Activated CD4-positive, alpha-beta memory T cell treated with anti-CD3 and anti-CD28 coated beads for 36 hours (primary cell): ENCODE measurements at regions not wholly inside any gene's neighbourhood (a gene's known extent, or its start where the extent isn't known, plus 50 kb on each side); places are given as distances from the start of the nearest gene placed in this dataset.

Experiments
- CTCF ChIA-PET: fragments of 350-600 bp; sonication (Branson Sonifier 250); formaldehyde crosslinking; loops from one replicate; lab custom pipeline; 2021; ENCODE audit warnings: antibody characterized with exemption, inconsistent platforms; lab: Charles Lee
- POLR2A ChIA-PET: fragments of 350-600 bp; sonication (Branson Sonifier 250); formaldehyde crosslinking; loops from one replicate; lab custom pipeline; 2021; ENCODE audit warnings: antibody characterized with exemption; lab: Charles Lee
- DNase-seq: peaks from one replicate; pipeline ENCODE4 v3.0.0-alpha.2; 2020
- H3K27ac Mint-ChIP-seq: one replicate; pipeline ENCODE4 v1.8.0; 2021; ENCODE audit warnings: mixed read lengths
- H3K27me3 Mint-ChIP-seq: one replicate; pipeline ENCODE4 v1.8.0; 2021; ENCODE audit warnings: mixed read lengths
- H3K36me3 Mint-ChIP-seq: one replicate; pipeline ENCODE4 v1.8.0; 2021; ENCODE audit warnings: mixed read lengths
- H3K4me1 Mint-ChIP-seq: one replicate; pipeline ENCODE4 v1.8.0; 2021; ENCODE audit warnings: low read depth, mixed read lengths
- H3K4me3 Mint-ChIP-seq: one replicate; pipeline ENCODE4 v1.8.0; 2021; ENCODE audit warnings: mild to moderate bottlenecking, mixed read lengths
- H3K9me3 Mint-ChIP-seq: one replicate; pipeline ENCODE4 v1.8.0; 2021; ENCODE audit warnings: mixed read lengths
- intact Hi-C: fragments of 100-400 bp; cut with micrococcal nuclease; formaldehyde crosslinking; loops from one replicate; pipeline ENCODE4 v1.15.1; 2023

DNA sequence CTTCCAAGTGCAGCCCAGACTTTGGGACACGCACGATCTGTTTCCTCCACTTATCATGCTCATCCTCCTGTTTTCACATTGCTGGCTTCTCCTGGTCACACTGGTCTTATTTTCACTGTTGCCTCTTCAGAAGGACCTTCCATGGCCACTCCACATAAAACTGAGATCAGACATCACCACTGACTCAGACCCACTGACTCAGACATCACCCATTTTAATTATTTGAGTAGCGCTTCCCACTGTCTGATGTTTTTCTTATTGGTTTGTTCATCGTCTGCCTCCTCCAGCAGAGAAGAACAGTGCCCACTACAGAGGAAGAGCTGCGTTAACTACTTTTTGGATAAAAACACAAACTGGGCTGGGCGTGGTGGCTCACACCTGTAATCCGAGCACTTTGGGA is 270.5 kb upstream of the PWP1 start:
- DNase-seq = no peak
- H3K27me3 Mint-ChIP-seq = no peaks in the 10 kb centered on the region
- intact Hi-C loops = no loop called here
- no peak overlapping the region for H3K27ac Mint-ChIP-seq
- CTCF ChIA-PET = interaction anchor here (1.6 kb wide), 1 partner anchor 283 kb away, joined by 4 read pairs; no protein-coding TSS in a partner anchor
- no peaks in the 10 kb centered on the region for H3K4me1 Mint-ChIP-seq
- POLR2A ChIA-PET = no interaction called here
- H3K4me3 Mint-ChIP-seq = no peak overlapping the region
- H3K9me3 Mint-ChIP-seq = peaks cover 5% of the 10 kb centered on the region
- peaks cover 8% of the 10 kb centered on the region for H3K36me3 Mint-ChIP-seq

DNA sequence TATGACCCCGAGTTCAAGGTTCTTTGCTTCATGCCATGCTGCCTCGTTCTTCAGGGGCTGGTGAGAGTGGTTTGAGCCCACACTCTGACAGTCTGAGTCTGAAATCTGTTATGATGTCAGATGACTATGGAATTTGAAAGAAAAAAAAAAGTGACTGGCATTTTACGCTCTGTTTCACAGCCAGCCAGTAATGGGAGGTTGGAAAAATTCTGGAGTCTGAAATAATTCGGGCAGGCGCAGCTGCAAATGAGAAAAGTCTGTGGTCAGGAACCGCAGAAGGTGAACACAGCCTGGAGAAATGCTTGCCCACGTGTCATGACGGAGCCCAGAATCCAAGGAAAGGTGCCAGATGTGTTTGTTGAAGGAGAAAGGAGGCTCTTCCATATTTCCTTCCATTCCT is 269.8 kb upstream of the PWP1 start:
- no peaks in the 10 kb centered on the region for H3K4me1 Mint-ChIP-seq
- no peaks in the 10 kb centered on the region for H3K27me3 Mint-ChIP-seq
- peaks cover 5% of the 10 kb centered on the region for H3K9me3 Mint-ChIP-seq
- no peak overlapping the region for H3K4me3 Mint-ChIP-seq
- intact Hi-C loops = no loop called here
- no peak overlapping the region for H3K27ac Mint-ChIP-seq
- no peak for DNase-seq
- peaks cover 10% of the 10 kb centered on the region for H3K36me3 Mint-ChIP-seq
- ChIA-PET POLR2A (no interaction called here), CTCF (interaction anchor here (0.6 to 1.6 kb wide), 2 partner anchors 283 to 284 kb away, joined by 4 read pairs; no protein-coding TSS in a partner anchor)

DNA sequence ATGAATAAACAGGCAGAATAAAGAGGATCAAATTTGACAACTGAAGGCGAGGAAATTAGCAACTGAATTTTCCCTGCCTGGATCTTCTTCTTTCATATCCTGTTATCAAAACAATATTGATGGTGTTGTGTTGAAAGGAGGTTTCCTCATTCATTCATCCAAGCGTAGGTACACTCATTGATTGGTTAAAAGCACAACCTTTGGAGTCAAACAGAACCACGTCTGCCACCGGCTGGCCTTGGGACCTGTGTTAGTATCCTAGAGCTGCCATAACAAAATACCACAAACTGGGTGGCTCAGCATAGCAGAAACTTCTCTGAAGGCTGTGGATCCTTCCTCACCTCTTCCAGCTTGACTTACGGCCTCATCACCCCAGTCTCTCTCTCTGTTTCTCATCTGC is 268.6 kb upstream of the PWP1 start:
- peaks cover 5% of the 10 kb centered on the region for H3K9me3 Mint-ChIP-seq
- intact Hi-C loops = no loop called here
- no peaks in the 10 kb centered on the region for H3K4me1 Mint-ChIP-seq
- no peak for DNase-seq
- H3K27ac Mint-ChIP-seq = no peak overlapping the region
- peaks cover 10% of the 10 kb centered on the region for H3K36me3 Mint-ChIP-seq
- no peaks in the 10 kb centered on the region for H3K27me3 Mint-ChIP-seq
- CTCF ChIA-PET = no interaction called here
- H3K4me3 Mint-ChIP-seq = no peak overlapping the region
- POLR2A ChIA-PET = no interaction called here

DNA sequence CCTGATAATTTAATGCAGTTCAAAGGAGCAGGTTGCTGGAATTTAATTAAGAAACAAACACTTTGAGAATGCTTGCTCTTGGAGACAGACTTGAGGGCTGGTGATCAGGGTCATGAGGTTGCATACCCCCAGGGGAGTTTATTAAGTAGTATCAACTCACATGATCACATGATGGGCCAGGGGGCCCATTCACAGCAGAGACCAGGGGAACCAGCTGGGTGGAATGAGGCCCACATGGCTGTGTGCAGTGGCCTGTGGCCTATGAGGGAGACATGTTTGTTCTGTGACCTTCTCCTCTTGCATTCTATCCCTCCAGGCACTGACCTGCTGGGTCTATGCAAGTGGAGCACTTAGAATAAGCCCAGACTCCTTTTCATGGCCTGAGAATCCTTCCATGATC is 266.6 kb upstream of the PWP1 start:
- no peaks in the 10 kb centered on the region for H3K27me3 Mint-ChIP-seq
- no peak overlapping the region for H3K27ac Mint-ChIP-seq
- POLR2A ChIA-PET = no interaction called here
- H3K4me1 Mint-ChIP-seq = no peaks in the 10 kb centered on the region
- CTCF ChIA-PET = no interaction called here
- no peak overlapping the region for H3K4me3 Mint-ChIP-seq
- H3K36me3 Mint-ChIP-seq = peaks cover 13% of the 10 kb centered on the region
- no peak for DNase-seq
- intact Hi-C loops = no loop called here
- H3K9me3 Mint-ChIP-seq = peaks cover 5% of the 10 kb centered on the region

DNA sequence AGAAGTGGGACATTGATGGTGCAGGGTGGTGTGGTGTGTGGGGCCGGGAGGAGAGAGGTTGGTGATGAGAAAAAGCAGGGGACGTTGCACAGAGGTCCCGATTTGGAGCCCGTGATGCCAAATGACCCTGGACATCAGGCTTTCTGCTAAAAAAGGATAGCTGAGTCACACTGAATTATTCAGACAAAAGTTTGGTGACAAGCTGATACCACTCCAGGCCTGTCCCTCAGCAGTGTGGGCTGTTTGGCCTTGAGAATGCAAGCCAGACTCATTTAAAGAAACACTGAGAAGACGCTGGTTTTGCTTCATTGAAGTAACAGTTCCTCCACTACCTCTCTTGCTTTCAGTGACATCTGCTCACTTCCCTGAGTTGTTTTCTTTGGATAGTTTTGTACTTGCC is 262.1 kb upstream of the PWP1 start:
- H3K27ac Mint-ChIP-seq = no peak overlapping the region
- no peak overlapping the region for H3K4me3 Mint-ChIP-seq
- H3K4me1 Mint-ChIP-seq = no peaks in the 10 kb centered on the region
- H3K9me3 Mint-ChIP-seq = peaks cover 8% of the 10 kb centered on the region
- ChIA-PET POLR2A (no interaction called here), CTCF (no interaction called here)
- H3K36me3 Mint-ChIP-seq = peaks cover 16% of the 10 kb centered on the region
- DNase-seq = no peak
- intact Hi-C loops = no loop called here
- H3K27me3 Mint-ChIP-seq = no peaks in the 10 kb centered on the region

DNA sequence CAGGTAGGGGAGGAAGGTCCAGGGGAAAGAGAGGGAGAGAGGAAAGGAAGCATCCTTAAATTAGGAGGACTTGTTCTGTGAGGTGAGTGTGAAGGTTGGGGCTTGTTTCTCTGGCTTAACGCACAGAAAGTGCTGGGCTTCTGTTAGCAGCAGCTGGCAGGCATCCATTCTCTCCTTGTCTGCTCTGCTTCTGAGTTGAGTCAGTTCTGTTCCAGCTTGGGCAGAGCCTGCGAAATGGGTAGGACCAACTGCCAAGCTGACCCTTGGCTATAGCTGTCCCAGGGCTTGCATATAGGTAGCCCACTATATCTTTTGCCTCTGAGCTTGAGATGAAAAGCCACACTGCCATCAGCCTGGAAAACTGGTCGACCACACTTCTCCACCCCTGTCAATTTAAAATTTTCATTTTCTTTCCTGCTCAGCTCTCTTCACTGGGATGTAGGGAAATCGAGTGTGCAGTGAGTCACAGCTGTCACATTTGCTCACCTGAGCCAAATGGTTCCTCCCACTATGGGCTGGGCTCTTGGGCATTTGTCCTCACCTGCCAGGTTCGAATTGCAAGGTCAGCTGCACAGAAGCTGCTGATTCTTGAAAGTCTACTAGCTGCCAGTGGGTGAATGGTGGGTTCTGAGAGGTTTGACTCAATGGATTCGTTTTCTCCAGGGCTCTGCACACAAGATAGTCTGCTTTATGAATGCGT is 256.4 kb upstream of the PWP1 start:
- ChIA-PET POLR2A (no interaction called here), CTCF (interaction anchor here (0.9 to 1.3 kb wide), 3 partner anchors 24 to 298 kb away, joined by 3 read pairs; no protein-coding TSS in a partner anchor)
- no peak overlapping the region for H3K4me3 Mint-ChIP-seq
- no peak overlapping the region for H3K27ac Mint-ChIP-seq
- DNase-seq = no peak
- peaks cover 3% of the 10 kb centered on the region for H3K9me3 Mint-ChIP-seq
- H3K4me1 Mint-ChIP-seq = peaks cover 14% of the 10 kb centered on the region
- H3K36me3 Mint-ChIP-seq = peaks cover 3% of the 10 kb centered on the region
- intact Hi-C loops = no loop called here
- H3K27me3 Mint-ChIP-seq = no peaks in the 10 kb centered on the region

DNA sequence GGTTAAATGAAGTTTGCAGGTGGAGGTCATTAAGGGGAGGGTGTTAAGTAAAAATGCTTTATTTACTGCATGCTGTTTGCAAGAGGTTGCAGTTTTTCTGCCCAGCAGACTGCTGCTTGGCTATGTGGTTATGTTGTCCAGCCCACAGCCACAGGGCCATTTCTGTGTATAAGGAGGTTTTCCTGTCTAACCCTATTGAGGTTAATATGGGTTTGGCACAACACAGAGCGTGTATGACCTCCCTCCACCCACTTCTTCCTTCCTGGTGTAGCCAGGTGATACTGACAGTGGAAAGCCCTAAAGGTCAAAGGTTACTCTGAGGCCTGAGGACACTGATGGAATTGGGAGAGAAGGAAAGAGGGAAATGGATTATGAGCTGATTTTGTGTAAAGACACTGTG is 253.7 kb upstream of the PWP1 start:
- Mint-ChIP-seq H3K4me3 (no peak overlapping the region), H3K9me3 (no peaks in the 10 kb centered on the region), H3K36me3 (peaks cover 3% of the 10 kb centered on the region), H3K27ac (no peak overlapping the region), H3K27me3 (no peaks in the 10 kb centered on the region), H3K4me1 (peaks cover 14% of the 10 kb centered on the region)
- CTCF ChIA-PET = no interaction called here
- no peak for DNase-seq
- intact Hi-C loops = no loop called here
- POLR2A ChIA-PET = no interaction called here

DNA sequence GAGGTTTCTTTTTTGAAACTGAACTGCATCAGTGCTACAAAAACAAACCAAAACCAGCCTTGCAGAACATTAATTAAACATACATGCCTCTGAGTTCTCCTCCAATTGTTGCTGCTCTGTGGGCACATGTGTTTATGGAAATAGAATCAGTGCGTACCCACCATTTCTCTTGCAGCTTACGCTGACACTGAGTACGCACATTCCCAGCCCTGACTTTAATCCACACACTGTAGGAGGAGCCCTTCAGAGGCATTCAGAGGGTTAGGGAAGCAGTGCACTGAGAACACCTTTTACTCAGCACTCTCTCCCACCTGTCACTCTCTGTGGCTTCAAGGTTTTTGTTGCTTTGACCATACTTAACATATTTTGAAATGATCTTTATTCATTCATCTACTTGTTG is 250.5 kb upstream of the PWP1 start:
- Mint-ChIP-seq H3K36me3 (no peaks in the 10 kb centered on the region), H3K4me1 (peaks cover 16% of the 10 kb centered on the region), H3K4me3 (no peak overlapping the region), H3K27ac (no peak overlapping the region), H3K9me3 (no peaks in the 10 kb centered on the region), H3K27me3 (no peaks in the 10 kb centered on the region)
- DNase-seq = no peak
- intact Hi-C loops = no loop called here
- CTCF ChIA-PET = interaction anchor here (1.3 kb wide), 1 partner anchor 32 kb away, joined by 4 read pairs; no protein-coding TSS in a partner anchor
- POLR2A ChIA-PET = no interaction called here

DNA sequence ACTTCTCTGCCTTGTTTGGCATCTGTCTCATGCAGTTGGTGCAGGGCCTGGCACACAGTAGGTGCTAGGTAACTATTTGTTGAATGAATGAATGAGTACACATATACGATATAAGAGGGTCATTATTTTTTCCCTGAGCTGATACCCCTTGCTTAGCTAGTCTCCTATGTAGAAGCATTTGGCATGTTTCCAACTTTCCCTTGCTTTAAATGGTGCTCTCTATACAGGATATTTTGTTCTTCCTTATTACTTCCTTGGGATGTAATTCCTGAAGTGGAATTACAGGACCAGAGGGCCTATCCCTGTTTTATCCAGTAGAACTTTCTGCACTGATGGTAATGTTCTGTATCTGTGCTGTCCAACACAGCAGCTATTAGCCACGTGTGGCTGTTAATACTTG is 250.1 kb upstream of the PWP1 start:
- H3K9me3 Mint-ChIP-seq = no peaks in the 10 kb centered on the region
- CTCF ChIA-PET = interaction anchor here (1.3 kb wide), 1 partner anchor 33 kb away, joined by 4 read pairs; no protein-coding TSS in a partner anchor
- H3K4me1 Mint-ChIP-seq = peaks cover 17% of the 10 kb centered on the region
- no peak overlapping the region for H3K27ac Mint-ChIP-seq
- no peak overlapping the region for H3K4me3 Mint-ChIP-seq
- intact Hi-C loops = no loop called here
- no peak for DNase-seq
- H3K36me3 Mint-ChIP-seq = no peaks in the 10 kb centered on the region
- POLR2A ChIA-PET = no interaction called here
- no peaks in the 10 kb centered on the region for H3K27me3 Mint-ChIP-seq

DNA sequence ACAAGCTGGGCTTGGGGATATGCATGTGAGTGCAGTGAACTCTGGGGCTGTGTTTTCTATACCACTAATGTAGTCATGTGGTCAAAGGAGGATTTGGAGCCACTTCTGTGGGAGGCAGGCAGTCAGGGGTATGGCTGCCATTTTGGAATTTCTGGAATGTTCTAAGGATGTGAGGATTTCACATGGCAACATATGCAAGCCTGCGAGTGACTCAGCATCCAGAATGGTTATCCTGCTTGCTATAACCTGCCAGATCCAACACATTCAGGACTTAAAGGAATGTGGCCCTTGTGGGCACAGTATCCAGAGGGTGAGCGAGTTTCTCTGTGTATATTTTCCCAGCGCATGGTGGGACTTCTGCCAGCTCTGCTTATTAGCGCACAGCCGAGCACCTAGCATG is 249.2 kb upstream of the PWP1 start:
- no peaks in the 10 kb centered on the region for H3K9me3 Mint-ChIP-seq
- H3K27me3 Mint-ChIP-seq = no peaks in the 10 kb centered on the region
- intact Hi-C loops = no loop called here
- ChIA-PET POLR2A (no interaction called here), CTCF (interaction anchor here (1.3 kb wide), 1 partner anchor 33 kb away, joined by 4 read pairs; no protein-coding TSS in a partner anchor)
- peaks cover 15% of the 10 kb centered on the region for H3K4me1 Mint-ChIP-seq
- no peak for DNase-seq
- H3K27ac Mint-ChIP-seq = no peak overlapping the region
- no peak overlapping the region for H3K4me3 Mint-ChIP-seq
- H3K36me3 Mint-ChIP-seq = no peaks in the 10 kb centered on the region

DNA sequence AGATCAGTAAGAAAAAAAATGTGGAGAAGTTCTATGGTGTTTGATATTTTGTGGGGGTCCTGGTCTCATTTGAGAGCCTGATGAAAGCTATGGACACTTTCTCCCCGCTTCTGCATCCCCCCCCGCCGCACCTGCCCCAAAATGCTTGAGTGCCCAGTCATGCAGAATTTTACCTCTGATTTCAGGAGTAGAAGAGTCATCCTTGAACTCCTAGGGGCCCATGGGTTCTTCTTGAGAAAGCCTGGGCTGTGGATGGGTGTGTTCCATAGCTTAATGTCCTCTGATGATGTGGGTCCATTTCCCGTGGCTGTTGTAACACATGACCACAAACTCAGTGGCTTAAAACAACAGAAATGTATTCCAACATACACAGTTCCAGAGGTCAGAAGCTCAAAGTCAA is 248.8 kb upstream of the PWP1 start:
- ChIA-PET CTCF (no interaction called here), POLR2A (no interaction called here)
- Mint-ChIP-seq H3K27ac (no peak overlapping the region), H3K4me1 (peaks cover 12% of the 10 kb centered on the region), H3K9me3 (no peaks in the 10 kb centered on the region), H3K4me3 (no peak overlapping the region), H3K27me3 (no peaks in the 10 kb centered on the region), H3K36me3 (no peaks in the 10 kb centered on the region)
- intact Hi-C loops = no loop called here
- peak; percentile 10 for DNase-seq

DNA sequence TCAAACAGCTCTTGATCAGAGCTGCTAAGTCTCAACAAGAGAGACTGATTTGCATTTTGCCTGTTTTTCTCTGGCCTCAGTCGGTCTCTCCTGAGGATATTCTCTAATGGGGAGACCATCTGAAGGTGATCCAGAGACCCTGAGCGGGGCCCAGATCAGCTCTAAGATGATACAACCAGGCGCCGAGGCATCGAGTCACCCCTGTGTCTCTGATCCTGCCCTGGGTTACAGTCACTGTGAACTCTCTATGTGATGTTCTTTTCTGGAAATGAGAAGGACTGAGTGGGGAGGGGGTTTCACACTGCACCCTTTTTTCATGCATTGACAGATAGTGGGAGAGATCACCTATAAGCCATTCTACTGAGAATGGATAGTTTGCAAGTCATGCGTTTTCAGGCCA is 247.6 kb upstream of the PWP1 start:
- DNase-seq = peak; percentile 36
- Mint-ChIP-seq H3K27ac (no peak overlapping the region), H3K27me3 (no peaks in the 10 kb centered on the region), H3K36me3 (no peaks in the 10 kb centered on the region), H3K9me3 (no peaks in the 10 kb centered on the region), H3K4me3 (no peak overlapping the region), H3K4me1 (peaks cover 9% of the 10 kb centered on the region)
- ChIA-PET POLR2A (no interaction called here), CTCF (interaction anchor here (0.9 kb wide), 1 partner anchor 32 kb away, joined by 3 read pairs; no protein-coding TSS in a partner anchor)
- intact Hi-C loops = no loop called here
